PC-3 (cell line): ENCODE measurements at regions not wholly inside any gene's neighbourhood (a gene's known extent, or its start where the extent isn't known, plus 50 kb on each side); places are given as distances from the start of the nearest gene placed in this dataset.

Experiments
- EZH2 ChIP-seq: fragments of 300-600 bp; sonication (generic); IDR thresholded peaks from one replicate; pipeline ENCODE4 v1.6.1; 2017; ENCODE audit warnings: antibody characterized with exemption, mild to moderate bottlenecking, low read length; ENCODE audit not compliant: unreplicated experiment
- TF ChIP-seq, protein P1 (sequence below): fragments of 300-600 bp; sonication (generic); conservative IDR thresholded peaks from 2 replicates; pipeline ENCODE4 v1.5.1; 2017; ENCODE audit warnings: antibody characterized with exemption, low read depth, mild to moderate bottlenecking, low read length

DNA sequence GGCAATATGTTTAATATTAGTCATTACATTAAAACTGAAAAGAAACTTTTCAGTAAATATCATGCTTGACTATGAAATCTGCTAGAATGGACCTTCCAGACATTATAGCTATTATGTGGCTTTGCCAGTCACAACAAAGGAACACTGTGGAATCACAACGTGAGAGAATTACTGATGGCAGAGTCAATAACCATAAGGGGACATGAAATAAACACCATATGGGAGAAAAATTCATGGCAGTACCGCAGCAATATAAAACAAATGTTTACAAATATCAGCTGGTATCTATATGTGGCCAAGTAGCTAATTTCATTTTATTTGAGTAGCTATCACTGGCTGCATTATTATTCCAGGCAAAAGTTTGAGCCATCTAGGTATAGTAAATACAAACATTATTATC lies 1818.6 kb downstream of the PCDH9 start:
- TF ChIP-seq, protein P1, sequence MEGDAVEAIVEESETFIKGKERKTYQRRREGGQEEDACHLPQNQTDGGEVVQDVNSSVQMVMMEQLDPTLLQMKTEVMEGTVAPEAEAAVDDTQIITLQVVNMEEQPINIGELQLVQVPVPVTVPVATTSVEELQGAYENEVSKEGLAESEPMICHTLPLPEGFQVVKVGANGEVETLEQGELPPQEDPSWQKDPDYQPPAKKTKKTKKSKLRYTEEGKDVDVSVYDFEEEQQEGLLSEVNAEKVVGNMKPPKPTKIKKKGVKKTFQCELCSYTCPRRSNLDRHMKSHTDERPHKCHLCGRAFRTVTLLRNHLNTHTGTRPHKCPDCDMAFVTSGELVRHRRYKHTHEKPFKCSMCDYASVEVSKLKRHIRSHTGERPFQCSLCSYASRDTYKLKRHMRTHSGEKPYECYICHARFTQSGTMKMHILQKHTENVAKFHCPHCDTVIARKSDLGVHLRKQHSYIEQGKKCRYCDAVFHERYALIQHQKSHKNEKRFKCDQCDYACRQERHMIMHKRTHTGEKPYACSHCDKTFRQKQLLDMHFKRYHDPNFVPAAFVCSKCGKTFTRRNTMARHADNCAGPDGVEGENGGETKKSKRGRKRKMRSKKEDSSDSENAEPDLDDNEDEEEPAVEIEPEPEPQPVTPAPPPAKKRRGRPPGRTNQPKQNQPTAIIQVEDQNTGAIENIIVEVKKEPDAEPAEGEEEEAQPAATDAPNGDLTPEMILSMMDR, result no peak
- TF ChIP-seq EZH2, result no peak
